LHCN-M2 (cell line): ENCODE measurements at regions not wholly inside any gene's neighbourhood (a gene's known extent, or its start where the extent isn't known, plus 50 kb on each side); places are given as distances from the start of the nearest gene placed in this dataset.

Experiments used
- DNase-seq: peaks from one replicate; pipeline ENCODE4 v3.0.0-alpha.2; 2012; ENCODE audit warnings: low read depth

GRCh38 chr4:66704243-66704642, 841.1 kb downstream of the CENPC start:
- no peak for DNase-seq

- DNase-seq: no peak
Measured at GRCh38 chr4:66694739-66695138, 850.6 kb downstream of the CENPC start.

- peak; percentile 23 for DNase-seq
Measured at GRCh38 chr4:66693694-66694093, 851.6 kb downstream of the CENPC start.

- DNase-seq: peak; percentile 23
Measured at GRCh38 chr4:66691101-66691500, 854.2 kb downstream of the CENPC start.

GRCh38 chr4:66688674-66689073, 856.6 kb downstream of the CENPC start:
- DNase-seq: peak; percentile 64

GRCh38 chr4:66687459-66687858, 857.8 kb downstream of the CENPC start:
- DNase-seq: no peak

GRCh38 chr4:66681962-66682361, 863.3 kb downstream of the CENPC start:
- peak; percentile 25 for DNase-seq

GRCh38 chr4:66667249-66667648, 878.1 kb downstream of the CENPC start:
- no peak for DNase-seq

GRCh38 chr4:66662620-66663019, 882.7 kb downstream of the CENPC start:
- DNase-seq: no peak

GRCh38 chr4:66658809-66659208, 886.5 kb downstream of the CENPC start:
- no peak for DNase-seq

GRCh38 chr4:66655505-66655904, 889.8 kb downstream of the CENPC start:
- no peak for DNase-seq

- no peak for DNase-seq
Measured at GRCh38 chr4:66653937-66654336, 891.4 kb downstream of the CENPC start.

GRCh38 chr4:66649236-66649635, 896.1 kb downstream of the CENPC start:
- no peak for DNase-seq

GRCh38 chr4:66647926-66648325, 897.4 kb downstream of the CENPC start:
- DNase-seq: no peak

- DNase-seq: no peak
Measured at GRCh38 chr4:66647476-66647875, 897.8 kb downstream of the CENPC start.

GRCh38 chr4:66640233-66640990, 904.9 kb downstream of the CENPC start:
- no peak for DNase-seq

GRCh38 chr4:66639361-66639760, 905.9 kb downstream of the CENPC start:
- peak; percentile 87 for DNase-seq

- no peak for DNase-seq
Measured at GRCh38 chr4:66636349-66636748, 909.0 kb downstream of the CENPC start.

GRCh38 chr4:66633477-66633876, 911.8 kb downstream of the CENPC start:
- peak; percentile 44 for DNase-seq

GRCh38 chr4:66629927-66630326, 915.4 kb downstream of the CENPC start:
- peak; percentile 47 for DNase-seq

- DNase-seq: no peak
Measured at GRCh38 chr4:66628146-66628545, 917.2 kb downstream of the CENPC start.

GRCh38 chr4:66625480-66625879, 919.8 kb downstream of the CENPC start:
- no peak for DNase-seq

- DNase-seq: peak; percentile 13
Measured at GRCh38 chr4:66613591-66613990, 931.7 kb downstream of the CENPC start.

GRCh38 chr4:66609014-66609413, 936.3 kb downstream of the CENPC start:
- no peak for DNase-seq
